MCF 10A (cell line): ENCODE measurements at regions not wholly inside any gene's neighbourhood (a gene's known extent, or its start where the extent isn't known, plus 50 kb on each side); places are given as distances from the start of the nearest gene placed in this dataset.

Experiments
- BruUV-seq: library from RNA; stranded (reverse); fragments of 400-500 nt; replicated peaks from 2 replicates; lab custom pipeline; 2021; lab: Mats Ljungman, UMichigan
- CTCF ChIA-PET: fragments of 300-600 bp; sonication (Branson Sonifier 250); formaldehyde crosslinking; extraction: SDS; loops from one replicate; lab custom pipeline; 2021; ENCODE audit warnings: antibody characterized with exemption, inconsistent platforms; lab: Yijun Ruan, JAX
- POLR2A ChIA-PET: fragments of 300-600, 350-650 bp; sonication (Branson Sonifier 250); formaldehyde crosslinking; extraction: SDS; loops from one replicate; lab custom pipeline; 2020; ENCODE audit warnings: antibody characterized with exemption, inconsistent platforms; lab: Yijun Ruan, JAX
- DNase-seq: peaks from one replicate; pipeline ENCODE4 v3.0.0-alpha.2; 2018; ENCODE audit not compliant: unreplicated experiment
- H3K27ac Mint-ChIP-seq: one replicate; pipeline ENCODE4 v1.8.0; 2022; ENCODE audit warnings: mild to moderate bottlenecking, low read depth, mixed read lengths; ENCODE audit not compliant: unreplicated experiment
- H3K27me3 Mint-ChIP-seq: one replicate; pipeline ENCODE4 v1.8.0; 2022; ENCODE audit warnings: mixed read lengths; ENCODE audit not compliant: insufficient read depth, unreplicated experiment
- H3K36me3 Mint-ChIP-seq: one replicate; pipeline ENCODE4 v1.8.0; 2022; ENCODE audit warnings: mild to moderate bottlenecking, moderate library complexity, mixed read lengths; ENCODE audit not compliant: insufficient read depth, unreplicated experiment
- H3K4me1 Mint-ChIP-seq: one replicate; pipeline ENCODE4 v1.8.0; 2022; ENCODE audit warnings: mixed read lengths; ENCODE audit not compliant: insufficient read depth, unreplicated experiment
- H3K4me3 Mint-ChIP-seq: one replicate; pipeline ENCODE4 v1.8.0; 2022; ENCODE audit warnings: mild to moderate bottlenecking, moderate library complexity, mixed read lengths; ENCODE audit not compliant: unreplicated experiment
- H3K9me3 Mint-ChIP-seq: one replicate; pipeline ENCODE4 v1.8.0; 2022; ENCODE audit warnings: mixed read lengths; ENCODE audit not compliant: unreplicated experiment
- CTCF ChIP-seq: fragments of 200-600 bp; IDR thresholded peaks from one replicate; pipeline ENCODE4 v1.8.0; 2022; ENCODE audit warnings: antibody characterized with exemption, mild to moderate bottlenecking; ENCODE audit not compliant: unreplicated experiment
- intact Hi-C: fragments of 100-400 bp; cut with micrococcal nuclease; formaldehyde crosslinking; loops from 2 replicates; pipeline ENCODE4 v1.14.1; 2022

- Mint-ChIP-seq H3K9me3 (no peaks in the 10 kb centered on the region), H3K27me3 (no peaks in the 10 kb centered on the region), H3K4me1 (no peaks in the 10 kb centered on the region), H3K36me3 (no peaks in the 10 kb centered on the region), H3K27ac (no peak overlapping the region), H3K4me3 (no peak overlapping the region)
- intact Hi-C loops = no loop called here
- TF ChIP-seq CTCF = no peak
- DNase-seq = no peak
- ChIA-PET POLR2A (no interaction called here), CTCF (interaction anchor here (0.6 to 1.3 kb wide), 3 partner anchors 14 to 321 kb away, joined by 3 read pairs; no protein-coding TSS in a partner anchor)
- BruUV-seq = no TSS peak
Observed at GRCh38 chr16:85435286-85435685, 177.8 kb upstream of the GSE1 start.

- no peak overlapping the region for H3K4me3 Mint-ChIP-seq
- H3K27ac Mint-ChIP-seq = no peak overlapping the region
- ChIA-PET POLR2A (no interaction called here), CTCF (interaction anchor here (0.6 to 1.3 kb wide), 3 partner anchors 14 to 321 kb away, joined by 3 read pairs; no protein-coding TSS in a partner anchor)
- H3K27me3 Mint-ChIP-seq = no peaks in the 10 kb centered on the region
- no peaks in the 10 kb centered on the region for H3K9me3 Mint-ChIP-seq
- intact Hi-C loops = no loop called here
- BruUV-seq = no TSS peak
- no peak for DNase-seq
- TF ChIP-seq CTCF = no peak
- H3K4me1 Mint-ChIP-seq = no peaks in the 10 kb centered on the region
- no peaks in the 10 kb centered on the region for H3K36me3 Mint-ChIP-seq
Observed at GRCh38 chr16:85435700-85436099, 177.4 kb upstream of the GSE1 start.

GRCh38 chr16:85436207-85436606 lies 176.9 kb upstream of the GSE1 start:
- Mint-ChIP-seq H3K9me3 (no peaks in the 10 kb centered on the region), H3K27me3 (no peaks in the 10 kb centered on the region), H3K4me3 (no peak overlapping the region), H3K27ac (no peak overlapping the region), H3K4me1 (no peaks in the 10 kb centered on the region), H3K36me3 (no peaks in the 10 kb centered on the region)
- DNase-seq = no peak
- no peak for TF ChIP-seq CTCF
- intact Hi-C loops = no loop called here
- POLR2A ChIA-PET = no interaction called here
- BruUV-seq = no TSS peak
- CTCF ChIA-PET = interaction anchor here (0.6 to 0.9 kb wide), 3 partner anchors 173 to 322 kb away, joined by 3 to 6 read pairs (median 3); no protein-coding TSS in a partner anchor

- no peak overlapping the region for H3K27ac Mint-ChIP-seq
- POLR2A ChIA-PET = no interaction called here
- BruUV-seq = no TSS peak
- no peaks in the 10 kb centered on the region for H3K27me3 Mint-ChIP-seq
- TF ChIP-seq CTCF = no peak
- H3K4me3 Mint-ChIP-seq = no peak overlapping the region
- intact Hi-C loops = no loop called here
- no peak for DNase-seq
- CTCF ChIA-PET = interaction anchor here (0.5 to 0.9 kb wide), 2 partner anchors 173 to 288 kb away, joined by 3 to 6 read pairs; no protein-coding TSS in a partner anchor
- H3K36me3 Mint-ChIP-seq = no peaks in the 10 kb centered on the region
- no peaks in the 10 kb centered on the region for H3K9me3 Mint-ChIP-seq
- no peaks in the 10 kb centered on the region for H3K4me1 Mint-ChIP-seq
Observed at GRCh38 chr16:85436636-85437165, 176.4 kb upstream of the GSE1 start.
